ENCODE measurements at regions not wholly inside any gene's neighbourhood (a gene's known extent, or its start where the extent isn't known, plus 50 kb on each side); places are given as distances from the start of the nearest gene placed in this dataset.

- Histone ChIP-seq H3K9me3 (ENCODE audit: control insufficient read depth, insufficient read depth, low read depth, low read length) (no peaks in the 10 kb centered on the region), H3K4me1 (ENCODE audit: control insufficient read depth, insufficient read depth, low read length) (no peaks in the 10 kb centered on the region), H3K27ac (ENCODE audit: extremely low read depth, low read depth, low read length) (no peak overlapping the region), H3K4me3 (ENCODE audit: low read depth, low read length) (no peak overlapping the region), H3K36me3 (ENCODE audit: control insufficient read depth in 2 of 2, insufficient read depth in 1 of 2, low read length in 2 of 2) (no peaks in the 10 kb centered on the region)
- TF ChIP-seq ZSCAN16 (tag by site-specific recombination; IDR thresholded peaks at IDR 0.05) (no peak), ZNF529 (tag by site-specific recombination; IDR thresholded peaks at IDR 0.05; ENCODE audit: insufficient replicate concordance) (no peak), ZNF426 (tag by site-specific recombination; IDR thresholded peaks at IDR 0.05) (no peak), FEZF1 (tag by site-specific recombination; IDR thresholded peaks at IDR 0.05) (no peak), YY2 (tag by site-specific recombination; IDR thresholded peaks at IDR 0.05) (no peak), SALL2 (tag by site-specific recombination; IDR thresholded peaks at IDR 0.05; ENCODE audit: borderline replicate concordance) (no peak), ZNF600 (tag by site-specific recombination; IDR thresholded peaks at IDR 0.05) (no peak), ZNF10 (tag by site-specific recombination; IDR thresholded peaks at IDR 0.05) (no peak), ZNF701 (tag by site-specific recombination; IDR thresholded peaks at IDR 0.05) (no peak), ZNF530 (tag by site-specific recombination; IDR thresholded peaks at IDR 0.05; ENCODE audit: low read depth) (no peak), ZBTB20 (tag by site-specific recombination; IDR thresholded peaks at IDR 0.05) (no peak), ZNF366 (tag by site-specific recombination; conservative IDR thresholded peaks at IDR 0.05) (no peak), TRIM28 (IDR thresholded peaks at IDR 0.05; ENCODE audit: borderline replicate concordance, low read length) (no peak), ZNF132 (tag by site-specific recombination; IDR thresholded peaks at IDR 0.05; ENCODE audit: borderline replicate concordance) (no peak), ZNF830 (tag by site-specific recombination; IDR thresholded peaks at IDR 0.05; ENCODE audit: low read depth) (no peak), ZNF362 (tag by site-specific recombination; IDR thresholded peaks at IDR 0.05) (no peak)
- TF ChIP-seq, protein P1, sequence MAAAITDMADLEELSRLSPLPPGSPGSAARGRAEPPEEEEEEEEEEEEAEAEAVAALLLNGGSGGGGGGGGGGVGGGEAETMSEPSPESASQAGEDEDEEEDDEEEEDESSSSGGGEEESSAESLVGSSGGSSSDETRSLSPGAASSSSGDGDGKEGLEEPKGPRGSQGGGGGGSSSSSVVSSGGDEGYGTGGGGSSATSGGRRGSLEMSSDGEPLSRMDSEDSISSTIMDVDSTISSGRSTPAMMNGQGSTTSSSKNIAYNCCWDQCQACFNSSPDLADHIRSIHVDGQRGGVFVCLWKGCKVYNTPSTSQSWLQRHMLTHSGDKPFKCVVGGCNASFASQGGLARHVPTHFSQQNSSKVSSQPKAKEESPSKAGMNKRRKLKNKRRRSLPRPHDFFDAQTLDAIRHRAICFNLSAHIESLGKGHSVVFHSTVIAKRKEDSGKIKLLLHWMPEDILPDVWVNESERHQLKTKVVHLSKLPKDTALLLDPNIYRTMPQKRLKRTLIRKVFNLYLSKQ (tag by site-specific recombination; IDR thresholded peaks at IDR 0.05; ENCODE audit: borderline replicate concordance), result no peak
- POLR2A ChIA-PET, result no interaction called here
- CTCF ChIA-PET, result no interaction called here
These were observed 773.5 kb upstream of the EEF2KMT start for GRCh38 chr16:5870886-5871691.

DNA sequence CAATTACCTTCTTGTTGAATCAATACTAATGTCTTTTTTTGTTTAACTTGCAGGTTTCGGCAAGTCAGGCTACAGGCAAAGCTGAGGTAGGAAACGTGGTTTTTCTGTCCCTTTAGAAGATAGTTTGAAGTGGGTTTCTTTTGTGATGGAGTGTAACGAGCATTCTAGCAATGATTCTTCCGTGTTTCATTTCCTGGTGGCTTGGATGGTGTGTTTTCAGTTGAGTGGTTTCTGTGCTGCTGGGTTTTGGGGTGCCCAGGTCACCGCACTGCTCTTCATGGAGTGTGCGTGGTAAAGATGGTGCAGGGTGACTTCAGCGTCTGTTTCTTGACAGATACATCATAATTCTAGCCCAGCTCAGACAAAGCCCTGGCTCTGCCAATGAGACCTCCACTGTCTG, 769.7 kb upstream of the EEF2KMT start:
- ChIA-PET POLR2A (no interaction called here), CTCF (no interaction called here)
- Histone ChIP-seq H3K4me1 (ENCODE audit: control insufficient read depth, insufficient read depth, low read length) (no peaks in the 10 kb centered on the region), H3K36me3 (ENCODE audit: control insufficient read depth in 2 of 2, insufficient read depth in 1 of 2, low read length in 2 of 2) (no peaks in the 10 kb centered on the region), H3K9me3 (ENCODE audit: control insufficient read depth, insufficient read depth, low read depth, low read length) (no peaks in the 10 kb centered on the region), H3K27ac (ENCODE audit: extremely low read depth, low read depth, low read length) (no peak overlapping the region), H3K4me3 (ENCODE audit: low read depth, low read length) (no peak overlapping the region)
- TF ChIP-seq SETDB1 (IDR thresholded peaks at IDR 0.05; ENCODE audit: insufficient read length, low read length), result no peak
- TF ChIP-seq, protein P2, sequence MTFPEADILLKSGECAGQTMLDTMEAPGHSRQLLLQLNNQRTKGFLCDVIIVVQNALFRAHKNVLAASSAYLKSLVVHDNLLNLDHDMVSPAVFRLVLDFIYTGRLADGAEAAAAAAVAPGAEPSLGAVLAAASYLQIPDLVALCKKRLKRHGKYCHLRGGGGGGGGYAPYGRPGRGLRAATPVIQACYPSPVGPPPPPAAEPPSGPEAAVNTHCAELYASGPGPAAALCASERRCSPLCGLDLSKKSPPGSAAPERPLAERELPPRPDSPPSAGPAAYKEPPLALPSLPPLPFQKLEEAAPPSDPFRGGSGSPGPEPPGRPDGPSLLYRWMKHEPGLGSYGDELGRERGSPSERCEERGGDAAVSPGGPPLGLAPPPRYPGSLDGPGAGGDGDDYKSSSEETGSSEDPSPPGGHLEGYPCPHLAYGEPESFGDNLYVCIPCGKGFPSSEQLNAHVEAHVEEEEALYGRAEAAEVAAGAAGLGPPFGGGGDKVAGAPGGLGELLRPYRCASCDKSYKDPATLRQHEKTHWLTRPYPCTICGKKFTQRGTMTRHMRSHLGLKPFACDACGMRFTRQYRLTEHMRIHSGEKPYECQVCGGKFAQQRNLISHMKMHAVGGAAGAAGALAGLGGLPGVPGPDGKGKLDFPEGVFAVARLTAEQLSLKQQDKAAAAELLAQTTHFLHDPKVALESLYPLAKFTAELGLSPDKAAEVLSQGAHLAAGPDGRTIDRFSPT (tag by site-specific recombination; IDR thresholded peaks at IDR 0.05), result no peak
- TF ChIP-seq GLI2 (tag by site-specific recombination; IDR thresholded peaks at IDR 0.05; ENCODE audit: borderline replicate concordance, low read depth), result no peak
- no peak for TF ChIP-seq ZNF596 (tag by site-specific recombination; IDR thresholded peaks at IDR 0.05)
- TF ChIP-seq ZNF112 (tag by site-specific recombination; IDR thresholded peaks at IDR 0.05), result no peak
- no peak for TF ChIP-seq REPIN1 (tag by site-specific recombination; IDR thresholded peaks at IDR 0.05; ENCODE audit: low read depth)

All from HEK293 (cell line).